ENCODE measurements at regions not wholly inside any gene's neighbourhood (a gene's known extent, or its start where the extent isn't known, plus 50 kb on each side); places are given as distances from the start of the nearest gene placed in this dataset.
"Not testable (repeated sequence)": the region's sequence is repeated elsewhere in the genome, so short reads cannot be mapped to it uniquely, and the experiment has no call there.

DNA sequence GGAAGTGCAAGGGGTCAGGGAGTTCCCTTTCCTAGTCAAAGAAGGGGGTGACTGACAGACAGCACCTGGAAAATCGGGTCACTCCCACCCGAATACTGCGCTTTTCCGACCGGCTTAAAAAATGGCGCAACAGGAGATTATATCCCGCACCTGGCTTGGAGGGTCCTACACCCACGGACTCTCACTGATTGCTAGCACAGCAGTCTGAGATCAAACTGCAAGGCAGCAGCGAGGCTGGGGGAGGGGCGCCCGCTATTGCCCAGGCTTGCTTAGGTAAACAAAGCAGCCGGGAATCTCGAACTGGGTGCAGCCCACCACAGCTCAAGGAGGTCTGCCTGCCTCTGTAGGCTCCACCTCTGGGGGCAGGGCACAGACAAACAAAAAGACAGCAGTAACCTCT lies 333.8 kb downstream of the CENPW start:
- not testable (repeated sequence) for FAIRE-seq

GRCh38 chr6:126682440-126682839 lies 342.5 kb downstream of the CENPW start:
- FAIRE-seq = no peak

GRCh38 chr6:126685182-126685581 lies 345.3 kb downstream of the CENPW start:
- no peak for FAIRE-seq

- no peak for FAIRE-seq
Observed at GRCh38 chr6:126696921-126697693, 357.2 kb downstream of the CENPW start.

- no peak for FAIRE-seq
Observed at GRCh38 chr6:126698732-126699240, 358.9 kb downstream of the CENPW start.

- FAIRE-seq = peak; percentile 14
Observed at GRCh38 chr6:126701676-126702560, 362.0 kb downstream of the CENPW start.

DNA sequence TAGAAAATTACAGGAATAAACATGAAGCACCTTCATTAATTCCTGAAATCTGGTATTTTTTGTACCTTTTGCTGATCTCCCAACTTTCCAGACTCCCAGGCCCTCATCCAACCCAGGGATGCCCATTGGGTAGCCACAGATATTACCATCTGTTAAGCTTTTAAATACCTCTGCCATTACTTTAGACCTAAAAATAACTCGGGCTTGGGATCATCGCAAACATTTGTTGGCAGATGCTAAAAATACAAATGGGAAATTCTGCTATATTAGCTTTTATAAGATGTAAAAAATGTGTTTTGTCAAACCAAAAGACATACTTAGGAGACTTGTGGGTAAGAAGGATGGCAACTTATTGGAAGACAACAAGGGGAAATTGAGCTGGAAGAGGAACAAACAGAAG lies 376.1 kb downstream of the CENPW start:
- no peak for FAIRE-seq

DNA sequence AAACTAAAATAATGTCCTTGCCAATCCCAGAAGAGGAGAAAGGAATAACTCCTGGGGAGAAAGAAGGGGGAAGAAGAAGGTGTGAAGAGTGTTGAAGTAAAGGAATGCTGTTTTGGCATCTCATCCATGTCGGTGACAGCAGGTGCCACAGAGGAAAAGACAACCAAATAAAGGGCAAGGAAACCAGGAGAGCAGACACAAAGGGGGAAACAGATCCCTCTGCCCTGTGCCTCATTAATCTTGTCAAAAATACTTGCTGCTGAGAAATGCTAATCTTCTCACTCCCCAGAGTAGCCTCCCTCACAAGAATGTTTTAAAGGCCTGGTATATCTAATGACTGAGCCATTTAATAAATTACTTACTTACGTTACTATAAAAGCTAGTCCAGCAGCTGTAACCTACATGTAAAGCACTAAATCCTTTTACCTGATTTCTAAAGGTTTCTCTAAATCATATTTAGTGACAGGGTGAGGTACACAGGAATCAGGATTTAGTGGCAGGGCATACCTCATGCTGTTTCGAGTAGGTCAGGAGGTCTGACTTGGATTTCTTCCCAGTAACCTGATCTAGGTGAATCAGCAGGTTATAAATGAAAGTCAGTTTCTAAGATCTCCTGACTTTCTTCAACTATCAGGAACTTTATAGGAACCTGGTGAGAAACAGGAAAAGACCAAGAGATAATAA lies 377.1 kb downstream of the CENPW start:
- FAIRE-seq = no peak

DNA sequence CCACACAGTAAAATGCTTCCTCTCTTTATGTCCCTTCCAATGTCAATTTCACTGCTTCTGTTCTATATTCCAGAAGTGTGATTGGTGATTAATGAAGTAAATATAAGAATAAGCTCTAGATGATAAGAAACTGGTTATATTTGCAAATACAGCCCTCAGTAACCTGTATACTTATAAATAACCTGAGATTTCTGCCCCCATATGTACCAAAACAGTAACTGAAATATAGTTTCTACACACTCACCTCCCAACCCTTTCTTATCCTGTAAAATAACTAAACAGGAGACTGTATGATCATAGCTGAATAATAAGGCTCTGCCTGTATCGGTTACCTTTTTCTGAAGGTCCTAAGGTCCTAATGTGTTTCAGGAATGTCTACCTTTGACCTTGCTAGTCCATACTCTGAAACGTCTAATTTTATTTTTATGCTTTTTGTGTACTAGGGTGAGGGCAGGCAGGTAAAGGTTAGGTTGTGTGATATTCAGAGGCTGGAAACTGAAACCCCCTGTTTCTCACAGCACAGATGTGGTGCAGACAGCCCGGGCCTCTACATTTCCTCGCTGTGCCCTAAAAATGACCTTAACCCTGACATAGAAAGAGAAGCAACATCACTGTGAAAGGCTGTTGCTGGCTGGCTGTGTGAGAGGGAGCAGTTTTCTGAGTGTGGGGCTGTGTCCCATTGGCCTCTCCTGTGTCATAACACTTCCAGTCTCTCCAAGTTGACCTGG lies 378.8 kb downstream of the CENPW start:
- no peak for FAIRE-seq

DNA sequence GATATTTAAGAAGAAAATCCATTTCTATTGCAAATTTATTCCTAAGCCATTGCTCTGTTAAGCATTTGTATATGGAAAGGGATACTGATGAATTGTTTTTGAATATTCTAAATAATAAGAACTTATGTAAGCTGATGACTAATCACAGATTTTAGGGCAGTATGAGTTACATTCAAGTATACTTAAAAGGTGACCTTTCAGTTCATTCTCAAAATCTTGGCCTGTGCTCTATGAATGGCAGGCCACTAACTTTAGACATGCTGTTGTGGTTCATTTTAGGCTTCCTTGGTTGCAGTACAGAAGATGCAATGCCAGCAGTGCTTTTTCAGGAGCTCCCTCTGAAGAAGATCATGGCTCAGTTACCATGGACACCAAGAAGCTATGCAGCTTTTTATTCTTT lies 380.4 kb downstream of the CENPW start:
- no peak for FAIRE-seq

GRCh38 chr6:126721581-126722160 lies 381.8 kb downstream of the CENPW start:
- no peak for FAIRE-seq

- FAIRE-seq = no peak
Observed at GRCh38 chr6:126722411-126722810, 382.5 kb downstream of the CENPW start.

DNA sequence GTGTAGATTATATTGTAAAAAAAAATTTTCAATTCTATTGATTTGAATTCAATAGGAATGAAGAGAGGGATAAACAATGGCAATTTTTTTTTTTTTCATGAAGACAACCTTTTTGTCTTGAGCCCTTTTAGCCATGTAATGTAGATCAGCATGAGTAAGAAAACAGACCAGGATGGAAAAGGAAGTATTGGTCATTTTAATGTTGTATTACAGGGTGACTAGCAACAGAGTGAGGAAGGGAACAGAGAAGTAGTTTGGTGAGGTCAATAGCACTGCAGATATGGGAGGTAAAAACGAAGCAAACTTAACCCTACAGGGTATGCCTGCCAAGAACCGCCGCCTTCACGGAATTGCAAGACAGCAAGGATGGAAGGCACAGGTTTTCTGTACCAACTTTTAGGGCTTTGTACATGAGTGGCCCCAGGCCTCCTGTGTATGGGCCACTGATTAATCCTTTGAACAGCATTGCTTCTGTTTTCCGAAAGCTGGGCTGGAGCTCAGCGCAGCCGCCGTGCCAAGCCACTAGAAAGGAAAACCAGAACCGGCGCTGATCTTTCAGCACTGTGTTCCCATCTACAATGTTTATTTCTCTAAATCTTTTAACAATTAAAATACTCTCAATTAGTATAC lies 383.7 kb downstream of the CENPW start:
- no peak for FAIRE-seq

- FAIRE-seq = no peak
Observed at GRCh38 chr6:126724821-126725220, 384.9 kb downstream of the CENPW start.

DNA sequence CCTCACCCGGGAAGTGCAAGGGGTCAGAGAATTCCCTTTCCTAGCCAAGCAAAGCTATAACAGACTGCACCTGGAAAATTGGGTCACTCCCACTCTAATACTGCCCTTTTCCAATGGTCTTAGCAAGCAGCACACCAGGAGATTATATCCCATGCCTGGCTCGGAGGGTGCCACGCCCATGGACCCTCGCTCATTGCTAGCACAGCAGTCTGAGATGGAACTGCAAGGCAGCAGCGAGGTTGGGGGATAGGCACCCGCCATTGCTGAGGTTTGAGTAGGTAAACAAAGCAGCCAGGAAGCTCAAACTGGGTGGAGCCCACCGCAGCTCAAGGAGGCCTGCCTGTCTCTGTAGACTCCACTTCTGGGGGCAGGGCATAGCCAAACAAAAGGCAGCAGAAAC lies 386.5 kb downstream of the CENPW start:
- not testable (repeated sequence) for FAIRE-seq

GRCh38 chr6:126738146-126738545 lies 380.3 kb upstream of the RSPO3 start:
- FAIRE-seq = no peak

DNA sequence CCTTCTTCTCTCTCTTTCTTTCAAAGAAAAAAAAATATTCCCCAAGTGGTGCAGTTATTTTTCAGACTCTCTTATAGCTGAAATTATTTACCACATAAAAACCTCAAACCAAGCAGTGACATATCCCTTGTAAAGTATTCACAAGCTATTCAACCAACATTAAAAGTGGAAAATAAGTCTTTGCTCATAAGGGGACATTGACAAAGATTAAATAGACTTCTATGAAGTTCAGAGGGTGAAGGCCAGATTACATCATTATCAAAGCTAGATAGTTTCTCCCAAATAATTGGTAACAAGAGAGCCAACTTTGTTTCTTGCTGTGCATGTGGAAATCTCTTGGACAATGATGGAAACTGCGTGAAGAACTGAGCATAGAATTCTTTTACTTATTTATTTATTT lies 379.8 kb upstream of the RSPO3 start:
- no peak for FAIRE-seq

DNA sequence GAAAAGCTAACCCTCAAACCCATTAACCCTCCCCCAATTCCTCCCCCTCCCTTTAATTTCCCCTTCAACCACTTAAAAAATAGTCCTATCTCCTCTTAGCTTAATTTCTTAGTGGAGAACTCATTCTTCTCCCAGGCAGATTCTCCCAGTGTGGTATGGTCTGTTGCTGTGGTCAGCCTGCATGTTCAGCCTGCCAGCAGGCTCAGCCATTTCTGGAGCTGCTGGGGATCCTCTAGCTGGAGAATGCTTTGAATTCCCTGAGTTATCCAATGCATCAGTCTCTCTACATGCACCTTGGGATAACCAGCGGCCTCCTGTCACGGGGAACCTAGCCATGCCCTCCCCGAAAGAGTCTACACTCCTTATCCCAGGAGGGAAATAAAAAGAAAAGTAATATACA lies 375.4 kb upstream of the RSPO3 start:
- no peak for FAIRE-seq

- no peak for FAIRE-seq
Observed at GRCh38 chr6:126747728-126748540, 370.5 kb upstream of the RSPO3 start.

- FAIRE-seq = no peak
Observed at GRCh38 chr6:126753606-126754005, 364.9 kb upstream of the RSPO3 start.

DNA sequence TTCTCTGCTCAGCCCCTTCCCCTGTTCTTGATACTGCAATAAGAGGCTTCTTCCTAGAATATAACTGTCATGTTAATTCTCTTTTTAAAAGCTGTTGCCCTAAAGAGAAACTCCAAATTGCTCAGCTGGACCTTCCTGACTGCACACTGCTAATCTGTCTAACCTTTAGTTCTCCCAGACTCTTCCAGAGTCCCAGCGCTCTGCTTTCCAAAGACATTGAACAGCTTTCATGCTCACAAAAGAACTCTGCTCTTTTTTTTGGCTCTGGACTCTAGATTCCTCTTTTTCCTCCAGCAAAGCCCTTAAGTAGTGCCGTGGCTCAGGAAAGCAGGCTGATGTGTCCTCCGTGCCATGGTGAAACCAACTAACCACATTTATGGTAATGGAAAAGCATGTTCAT lies 356.6 kb upstream of the RSPO3 start:
- no peak for FAIRE-seq

All from colon (tissue), 2 donors.